PC-9 (cell line): ENCODE measurements at regions not wholly inside any gene's neighbourhood (a gene's known extent, or its start where the extent isn't known, plus 50 kb on each side); places are given as distances from the start of the nearest gene placed in this dataset.

Experiments
- CTCF ChIP-seq: fragments of 200-600 bp; sonication (generic); conservative IDR thresholded peaks from 2 replicates; pipeline ENCODE4 v1.6.1; 2017; ENCODE audit warnings: mixed run types, antibody characterized with exemption, mild to moderate bottlenecking, moderate library complexity
- EZH2 ChIP-seq: fragments of 200-600 bp; sonication (generic); IDR thresholded peaks from 2 replicates; pipeline ENCODE4 v1.8.0; 2017; ENCODE audit warnings: antibody characterized with exemption, low read depth

- TF ChIP-seq CTCF (no peak), EZH2 (no peak)
These were observed 244.1 kb upstream of the ZNF385D start for GRCh38 chr3:21995079-21995607.
